Fibroblast of lung (primary cell): ENCODE measurements at regions not wholly inside any gene's neighbourhood (a gene's known extent, or its start where the extent isn't known, plus 50 kb on each side); places are given as distances from the start of the nearest gene placed in this dataset.

Experiments
- CTCF ChIP-seq, 2 donors: IDR thresholded peaks in 1 of 2; conservative IDR thresholded peaks in 1 of 2; 1 replicate in 1 of 2; 2 replicates in 1 of 2; pipeline ENCODE4 v1.5.1; 2011 to 2012; ENCODE audit warnings: low read length in 2 of 2, control low read depth in 1 of 2, inconsistent platforms in 1 of 2, low read depth in 1 of 2, mild to moderate bottlenecking in 1 of 2
- EZH2 ChIP-seq: IDR thresholded peaks from 2 replicates; pipeline ENCODE4 v1.5.1; 2012; ENCODE audit warnings: low read length, control low read depth, mild to moderate bottlenecking; ENCODE audit errors: missing control alignments

- TF ChIP-seq CTCF (conservative IDR thresholded peaks at IDR 0.05 in 1 of 2, IDR thresholded peaks at IDR 0.05 in 1 of 2; ENCODE audit: low read depth in 1 of 2, low read length in 2 of 2) = no peak
- no peak for TF ChIP-seq EZH2
These were observed 318.1 kb downstream of the PTTG2 start for GRCh38 chr4:38278255-38278654.
